T-helper 2 cell treated with Interferon-gamma antibody and Interleukin-4, amounts not matched to agents 100 ng/mL and 5 ng/mL, for 36 hours (primary cell): ENCODE measurements at regions not wholly inside any gene's neighbourhood (a gene's known extent, or its start where the extent isn't known, plus 50 kb on each side); places are given as distances from the start of the nearest gene placed in this dataset.

ENCODE experiments used
- intact Hi-C: fragments of 100-400 bp; cut with micrococcal nuclease; formaldehyde crosslinking; loops from one replicate; pipeline ENCODE4 v1.15.1; 2023

- intact Hi-C loops: loop anchor here (10.0 kb wide), 1 partner anchor 349 kb away; no protein-coding TSS in a partner anchor
Measured at GRCh38 chr5:67353500-67354450, 157.2 kb upstream of the CD180 start.

GRCh38 chr5:67350618-67351201, 154.1 kb upstream of the CD180 start:
- intact Hi-C loops: loop anchor here (10.0 kb wide), 1 partner anchor 346 kb away; no protein-coding TSS in a partner anchor

GRCh38 chr5:67350185-67350584, 153.6 kb upstream of the CD180 start:
- intact Hi-C loops: loop anchor here (10.0 kb wide), 1 partner anchor 345 kb away; no protein-coding TSS in a partner anchor

GRCh38 chr5:67347821-67348220, 151.2 kb upstream of the CD180 start:
- intact Hi-C loops: no loop called here

GRCh38 chr5:67346611-67347010, 150.0 kb upstream of the CD180 start:
- intact Hi-C loops: no loop called here

GRCh38 chr5:67344870-67345269, 148.3 kb upstream of the CD180 start:
- intact Hi-C loops: no loop called here

- intact Hi-C loops: no loop called here
Measured at GRCh38 chr5:67343835-67344234, 147.2 kb upstream of the CD180 start.

GRCh38 chr5:67341478-67341877, 144.9 kb upstream of the CD180 start:
- intact Hi-C loops: no loop called here

- intact Hi-C loops: no loop called here
Measured at GRCh38 chr5:67339219-67339767, 142.7 kb upstream of the CD180 start.

GRCh38 chr5:67338421-67338820, 141.8 kb upstream of the CD180 start:
- intact Hi-C loops: no loop called here

GRCh38 chr5:67337751-67338150, 141.2 kb upstream of the CD180 start:
- intact Hi-C loops: no loop called here

GRCh38 chr5:67335426-67335825, 138.8 kb upstream of the CD180 start:
- intact Hi-C loops: no loop called here

- intact Hi-C loops: no loop called here
Measured at GRCh38 chr5:67334373-67334772, 137.8 kb upstream of the CD180 start.

GRCh38 chr5:67333171-67333570, 136.6 kb upstream of the CD180 start:
- intact Hi-C loops: no loop called here

GRCh38 chr5:67331296-67331925, 134.8 kb upstream of the CD180 start:
- intact Hi-C loops: no loop called here

- intact Hi-C loops: no loop called here
Measured at GRCh38 chr5:67319935-67320725, 123.5 kb upstream of the CD180 start.

GRCh38 chr5:67318746-67319145, 122.1 kb upstream of the CD180 start:
- intact Hi-C loops: no loop called here

GRCh38 chr5:67317603-67318002, 121.0 kb upstream of the CD180 start:
- intact Hi-C loops: no loop called here

- intact Hi-C loops: no loop called here
Measured at GRCh38 chr5:67316695-67317094, 120.1 kb upstream of the CD180 start.

- intact Hi-C loops: no loop called here
Measured at GRCh38 chr5:67315082-67315989, 118.7 kb upstream of the CD180 start.
